Dendritic cell treated with granulocyte-macrophage colony-stimulating factor and Interleukin-4, amounts not matched to agents 40 ng/mL and 50 ng/mL, for 4 days (primary cell): ENCODE measurements at regions not wholly inside any gene's neighbourhood (a gene's known extent, or its start where the extent isn't known, plus 50 kb on each side); places are given as distances from the start of the nearest gene placed in this dataset.
"Not testable (repeated sequence)": the region's sequence is repeated elsewhere in the genome, so short reads cannot be mapped to it uniquely, and the experiment has no call there.

ENCODE experiments used
- H3K27ac Mint-ChIP-seq: one replicate; pipeline ENCODE4 v1.8.0; 2022; ENCODE audit warnings: mild to moderate bottlenecking, mixed read lengths
- H3K27me3 Mint-ChIP-seq: one replicate; pipeline ENCODE4 v1.8.0; 2022; ENCODE audit warnings: mild to moderate bottlenecking, mixed read lengths
- H3K36me3 Mint-ChIP-seq: one replicate; pipeline ENCODE4 v1.8.0; 2022; ENCODE audit warnings: low read depth, mixed read lengths
- H3K4me1 Mint-ChIP-seq: one replicate; pipeline ENCODE4 v1.8.0; 2022; ENCODE audit warnings: low read depth, mixed read lengths
- H3K4me3 Mint-ChIP-seq: one replicate; pipeline ENCODE4 v1.8.0; 2022; ENCODE audit warnings: mild to moderate bottlenecking, moderate library complexity, mixed read lengths
- H3K9me3 Mint-ChIP-seq: one replicate; pipeline ENCODE4 v1.8.0; 2022; ENCODE audit warnings: mixed read lengths
- intact Hi-C: fragments of 100-400 bp; cut with micrococcal nuclease; formaldehyde crosslinking; loops from one replicate; pipeline ENCODE4 v1.15.0; 2022

DNA sequence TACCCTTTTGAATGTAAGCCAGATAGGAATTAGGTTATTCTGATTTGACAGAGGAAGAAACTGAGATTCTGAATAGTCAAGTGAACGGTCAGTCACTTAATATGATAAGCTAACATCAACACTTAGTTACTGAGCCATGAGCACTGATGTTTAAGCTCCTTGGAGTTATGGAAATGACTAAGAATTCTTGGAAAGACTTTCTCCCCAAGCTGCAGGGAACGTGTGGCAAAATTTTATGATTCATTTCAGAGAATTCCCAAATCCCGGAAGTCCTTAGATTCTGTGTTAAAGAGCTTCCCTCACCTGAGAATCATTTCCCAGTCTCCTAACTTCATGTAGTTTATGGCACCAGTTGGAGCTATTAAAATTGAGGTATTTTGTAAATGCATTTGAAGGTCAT, 330.9 kb downstream of the XPNPEP1 start:
- Mint-ChIP-seq H3K4me1 (no peaks in the 10 kb centered on the region), H3K4me3 (no peak overlapping the region)

DNA sequence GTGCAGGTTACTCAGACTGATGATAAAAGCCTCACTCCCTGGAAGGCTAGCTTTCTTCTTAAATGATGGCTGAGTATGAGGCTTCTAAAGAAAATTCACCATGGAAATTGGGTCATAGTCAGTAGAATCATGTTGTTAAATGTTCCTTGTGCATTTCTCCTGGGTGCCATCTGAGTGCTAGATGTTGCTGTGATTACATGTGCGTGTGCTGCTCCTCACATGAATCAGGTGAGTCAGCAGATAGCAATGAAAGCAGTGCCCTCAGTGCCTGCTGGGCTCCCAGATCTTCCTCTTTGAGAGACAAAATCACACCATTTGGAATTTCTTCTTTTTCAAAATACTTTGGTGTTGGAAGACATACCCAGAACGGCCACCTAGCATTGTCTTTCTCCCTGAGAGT, 331.7 kb downstream of the XPNPEP1 start:
- intact Hi-C loops = no loop called here
- Mint-ChIP-seq H3K4me1 (no peaks in the 10 kb centered on the region), H3K36me3 (no peaks in the 10 kb centered on the region), H3K4me3 (no peak overlapping the region), H3K9me3 (peaks cover 27% of the 10 kb centered on the region), H3K27me3 (no peaks in the 10 kb centered on the region), H3K27ac (no peak overlapping the region)

More for the DNA sequence above, 330.9 kb downstream of the XPNPEP1 start:
- intact Hi-C loops = no loop called here
- H3K9me3 Mint-ChIP-seq = peaks cover 30% of the 10 kb centered on the region
- H3K27me3 Mint-ChIP-seq = no peaks in the 10 kb centered on the region
- H3K36me3 Mint-ChIP-seq = no peaks in the 10 kb centered on the region
- H3K27ac Mint-ChIP-seq = no peak overlapping the region

DNA sequence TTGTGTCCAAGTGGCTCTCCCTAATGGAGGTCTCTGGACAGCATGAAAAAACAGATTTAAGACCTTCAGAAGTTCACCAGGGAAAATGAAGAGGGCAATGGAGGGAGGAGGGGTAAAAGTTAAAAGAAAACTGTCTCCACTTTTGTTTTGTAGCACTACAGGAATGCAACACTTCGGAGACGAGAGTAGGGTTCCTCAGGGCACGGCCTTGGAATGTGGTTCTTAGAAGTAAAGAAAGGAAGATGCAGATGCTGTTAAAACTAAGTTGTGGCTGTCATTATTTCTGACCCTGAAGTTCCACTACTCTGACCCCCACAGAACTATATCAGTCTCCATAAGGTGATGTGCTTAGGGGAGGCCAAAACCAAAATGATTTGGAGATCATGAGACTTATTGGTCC, 335.1 kb downstream of the XPNPEP1 start:
- Mint-ChIP-seq H3K4me1 (no peaks in the 10 kb centered on the region), H3K27me3 (no peaks in the 10 kb centered on the region), H3K36me3 (no peaks in the 10 kb centered on the region), H3K9me3 (no peaks in the 10 kb centered on the region), H3K27ac (no peak overlapping the region), H3K4me3 (no peak overlapping the region)
- intact Hi-C loops = no loop called here

DNA sequence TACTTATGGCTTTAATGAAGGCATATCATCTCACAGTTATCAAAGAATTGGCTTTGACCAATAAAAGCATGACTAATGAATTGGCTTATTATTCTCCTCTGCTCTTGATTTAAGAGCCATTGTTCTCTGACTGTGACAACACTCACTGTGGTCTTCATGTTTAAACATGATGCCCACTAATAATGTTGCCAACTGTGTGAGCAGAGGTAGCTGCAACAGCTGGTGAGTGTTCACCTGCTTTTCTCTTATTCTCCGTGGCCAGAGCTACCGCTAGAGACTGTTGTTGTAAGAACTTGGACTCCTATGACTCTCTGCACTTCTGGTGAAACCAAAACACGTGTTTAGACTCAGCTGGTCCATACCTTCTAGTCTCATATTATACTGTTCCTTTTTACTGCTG, 335.9 kb downstream of the XPNPEP1 start:
- H3K4me3 Mint-ChIP-seq = no peak overlapping the region
- no peaks in the 10 kb centered on the region for H3K4me1 Mint-ChIP-seq
- H3K9me3 Mint-ChIP-seq = no peaks in the 10 kb centered on the region
- H3K27ac Mint-ChIP-seq = no peak overlapping the region
- intact Hi-C loops = no loop called here
- no peaks in the 10 kb centered on the region for H3K36me3 Mint-ChIP-seq
- no peaks in the 10 kb centered on the region for H3K27me3 Mint-ChIP-seq

DNA sequence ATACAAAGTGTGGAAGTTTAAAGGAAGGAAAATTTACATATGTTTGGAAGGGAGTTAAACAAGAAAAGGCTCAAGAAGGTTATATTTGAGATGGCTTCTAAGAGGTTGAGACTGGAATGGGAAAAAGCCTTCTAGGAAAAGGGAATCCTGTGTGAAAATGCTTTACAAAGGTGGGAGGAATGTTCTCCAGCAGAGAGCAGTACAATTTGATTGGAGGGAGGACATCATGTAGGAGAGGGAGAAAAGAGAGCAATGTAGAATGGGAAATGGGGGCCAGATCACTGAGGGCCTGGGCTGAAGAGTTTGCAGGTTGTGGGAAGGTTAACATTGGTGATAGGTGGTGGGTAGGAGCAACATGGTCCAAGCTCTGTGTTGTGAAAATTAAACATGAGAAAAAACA, 366.9 kb downstream of the XPNPEP1 start:
- H3K36me3 Mint-ChIP-seq = no peaks in the 10 kb centered on the region
- H3K9me3 Mint-ChIP-seq = peaks cover 17% of the 10 kb centered on the region
- intact Hi-C loops = no loop called here
- no peak overlapping the region for H3K27ac Mint-ChIP-seq
- H3K4me3 Mint-ChIP-seq = no peak overlapping the region
- H3K27me3 Mint-ChIP-seq = no peaks in the 10 kb centered on the region
- H3K4me1 Mint-ChIP-seq = no peaks in the 10 kb centered on the region

DNA sequence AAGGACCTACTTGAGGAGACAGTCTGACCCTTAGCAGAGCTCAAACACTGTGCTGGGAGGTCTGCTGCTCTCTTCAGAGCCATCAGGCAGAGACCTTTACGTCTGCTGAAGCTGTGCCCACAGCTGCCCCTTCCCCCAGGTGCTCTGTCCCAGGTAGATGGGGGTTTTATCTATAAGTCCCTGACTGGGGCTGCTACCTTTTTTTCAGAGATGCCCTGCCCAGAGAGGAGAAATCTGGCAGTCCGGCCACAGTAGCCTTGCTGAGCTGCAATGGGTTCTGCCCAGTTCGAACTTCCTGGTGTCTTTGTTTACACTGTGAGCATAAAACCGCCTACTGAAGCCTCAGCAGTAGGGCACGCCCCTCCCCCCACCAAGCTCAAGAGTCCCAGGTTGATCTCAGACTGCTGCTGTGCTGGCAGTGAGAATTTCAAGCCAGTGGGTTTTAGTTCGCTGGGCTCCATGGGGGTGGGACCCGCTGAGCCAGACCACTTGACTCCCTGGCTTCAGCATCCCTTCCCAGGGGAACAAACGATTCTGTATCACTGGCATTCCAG, 381.2 kb downstream of the XPNPEP1 start:
- H3K4me1 Mint-ChIP-seq, H3K27me3 Mint-ChIP-seq, H3K27ac Mint-ChIP-seq, H3K4me3 Mint-ChIP-seq, H3K36me3 Mint-ChIP-seq, intact Hi-C loops: not testable (repeated sequence)
- H3K9me3 Mint-ChIP-seq = peaks cover 58% of the 10 kb centered on the region

DNA sequence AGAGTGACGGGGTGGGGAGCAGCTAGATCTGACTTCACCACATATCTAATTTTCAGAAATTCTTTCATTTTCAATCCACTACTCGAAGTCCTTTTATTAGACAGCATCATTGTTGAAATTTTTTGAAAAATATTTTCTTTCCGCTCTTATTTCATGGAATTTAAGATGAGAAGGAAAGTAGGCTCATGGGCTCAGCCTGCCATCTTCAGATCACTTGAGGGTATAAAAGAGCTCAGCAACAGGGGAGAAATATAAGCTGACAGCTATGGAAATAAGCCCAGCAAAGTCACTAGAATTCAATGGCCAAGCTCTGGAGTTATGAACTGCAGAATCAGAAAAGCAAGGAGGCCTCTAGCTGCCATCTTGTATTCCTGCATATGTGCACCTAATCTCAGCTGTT, 389.1 kb downstream of the XPNPEP1 start:
- Mint-ChIP-seq H3K27ac (no peak overlapping the region), H3K27me3 (no peaks in the 10 kb centered on the region), H3K4me3 (no peak overlapping the region), H3K36me3 (no peaks in the 10 kb centered on the region), H3K4me1 (no peaks in the 10 kb centered on the region), H3K9me3 (peaks cover 63% of the 10 kb centered on the region)
- intact Hi-C loops = no loop called here

DNA sequence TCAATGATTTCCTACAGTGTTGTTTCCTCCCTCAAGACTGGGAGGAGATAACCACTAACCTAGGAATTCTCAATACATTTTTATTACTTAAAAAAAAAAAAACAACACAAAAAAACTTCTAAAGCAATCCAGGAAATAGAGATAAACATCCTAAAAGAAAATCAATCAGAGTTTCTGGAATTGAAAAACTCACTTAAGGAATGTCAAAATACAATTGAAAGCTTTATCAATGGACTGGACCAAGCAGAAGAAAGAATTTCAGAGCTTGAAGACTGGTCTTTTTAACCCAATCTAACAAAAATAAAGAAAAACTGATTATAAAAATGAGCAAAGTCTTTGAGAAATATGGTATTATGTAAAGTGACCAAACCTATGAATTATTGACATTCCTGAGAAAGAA, 394.1 kb downstream of the XPNPEP1 start:
- H3K9me3 Mint-ChIP-seq = peaks cover 63% of the 10 kb centered on the region
- intact Hi-C loops = no loop called here
- H3K36me3 Mint-ChIP-seq = no peaks in the 10 kb centered on the region
- no peaks in the 10 kb centered on the region for H3K4me1 Mint-ChIP-seq
- no peaks in the 10 kb centered on the region for H3K27me3 Mint-ChIP-seq
- no peak overlapping the region for H3K27ac Mint-ChIP-seq
- no peak overlapping the region for H3K4me3 Mint-ChIP-seq

DNA sequence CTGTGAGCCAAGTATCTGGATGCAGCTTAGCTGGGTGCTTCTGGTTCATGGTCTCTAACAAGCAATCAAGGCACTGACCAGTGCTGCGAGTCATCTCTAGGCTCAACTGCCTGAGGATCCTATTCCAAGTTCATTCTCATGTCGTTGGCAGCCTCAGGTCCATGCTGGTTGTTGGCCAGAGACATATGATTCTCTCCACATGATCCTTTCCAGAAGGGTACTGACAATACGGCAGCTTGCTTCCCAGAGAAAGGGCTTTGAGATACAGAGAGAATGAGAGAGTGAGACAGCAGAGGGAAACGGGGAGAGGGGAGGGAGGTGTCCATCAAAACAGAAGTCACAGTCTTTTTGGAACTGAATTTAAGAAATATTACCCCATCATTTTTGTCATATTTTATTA, 405.6 kb downstream of the XPNPEP1 start:
- Mint-ChIP-seq H3K9me3 (peaks cover 59% of the 10 kb centered on the region), H3K27me3 (no peaks in the 10 kb centered on the region), H3K27ac (no peak overlapping the region), H3K36me3 (no peaks in the 10 kb centered on the region), H3K4me3 (no peak overlapping the region), H3K4me1 (no peaks in the 10 kb centered on the region)
- intact Hi-C loops = no loop called here

DNA sequence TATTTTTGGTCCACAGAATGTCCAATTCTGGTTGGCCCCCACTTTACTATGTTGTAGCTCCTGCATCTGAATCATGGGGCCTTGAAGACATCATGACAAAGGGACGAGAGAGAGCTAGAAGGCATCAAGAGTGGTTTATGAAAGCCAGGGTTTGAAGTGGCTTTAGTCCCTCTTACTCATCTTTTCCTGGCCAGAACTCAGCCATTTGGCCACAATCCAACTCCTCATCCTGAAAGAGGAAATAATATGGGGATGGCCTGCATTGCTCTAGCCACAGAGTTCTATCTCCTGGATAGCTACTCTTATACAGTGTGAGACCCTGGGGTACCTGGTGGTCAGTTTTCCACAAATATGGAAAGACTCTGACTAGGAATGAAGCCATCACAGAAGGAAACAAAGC, 418.9 kb downstream of the XPNPEP1 start:
- Mint-ChIP-seq H3K9me3 (peaks cover 16% of the 10 kb centered on the region), H3K27me3 (no peaks in the 10 kb centered on the region), H3K36me3 (no peaks in the 10 kb centered on the region), H3K4me1 (no peaks in the 10 kb centered on the region), H3K4me3 (no peak overlapping the region), H3K27ac (no peak overlapping the region)
- intact Hi-C loops = no loop called here

DNA sequence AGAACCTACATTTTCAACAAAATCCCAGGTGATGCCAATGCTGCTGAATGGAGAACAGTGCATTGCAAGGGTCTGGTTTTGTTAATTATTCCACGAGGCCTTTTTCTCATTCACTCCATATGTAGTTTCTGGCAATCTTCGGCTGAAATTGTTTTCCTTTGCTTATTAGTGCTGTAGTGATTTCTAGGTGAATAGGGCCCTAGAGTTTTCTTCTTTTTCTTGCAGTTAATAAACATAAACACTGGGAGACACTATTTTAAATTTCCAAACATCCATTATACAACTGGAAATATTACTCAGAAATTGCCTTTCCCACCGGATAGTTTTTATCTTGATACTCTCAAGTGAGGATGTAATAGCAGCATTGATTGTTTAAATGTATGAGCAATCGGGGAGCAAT, 435.6 kb downstream of the XPNPEP1 start:
- intact Hi-C loops = no loop called here
- no peaks in the 10 kb centered on the region for H3K4me1 Mint-ChIP-seq
- no peak overlapping the region for H3K4me3 Mint-ChIP-seq
- peaks cover 14% of the 10 kb centered on the region for H3K9me3 Mint-ChIP-seq
- no peaks in the 10 kb centered on the region for H3K27me3 Mint-ChIP-seq
- H3K27ac Mint-ChIP-seq = no peak overlapping the region
- no peaks in the 10 kb centered on the region for H3K36me3 Mint-ChIP-seq

DNA sequence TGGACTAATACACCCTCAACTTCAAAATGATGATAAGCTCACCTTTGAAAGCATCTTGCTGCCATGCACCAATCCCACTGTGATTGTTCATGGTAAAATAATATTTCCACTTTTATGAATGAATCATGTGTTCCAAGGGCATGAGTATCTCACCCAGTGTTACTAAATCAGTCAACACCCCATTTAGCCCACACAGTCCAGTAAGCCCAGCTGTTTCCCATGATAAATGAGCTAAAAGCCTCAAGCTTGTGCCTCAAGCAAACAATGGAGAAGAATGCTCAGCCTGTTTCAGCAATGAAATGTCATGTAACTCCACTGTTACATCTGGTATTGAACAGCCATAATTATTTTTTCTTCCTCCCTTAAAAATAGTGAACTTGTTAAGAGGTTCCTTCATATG, 442.5 kb downstream of the XPNPEP1 start:
- Mint-ChIP-seq H3K4me1 (no peaks in the 10 kb centered on the region), H3K36me3 (no peaks in the 10 kb centered on the region), H3K9me3 (no peaks in the 10 kb centered on the region), H3K27me3 (no peaks in the 10 kb centered on the region), H3K4me3 (no peak overlapping the region), H3K27ac (no peak overlapping the region)
- intact Hi-C loops = no loop called here

DNA sequence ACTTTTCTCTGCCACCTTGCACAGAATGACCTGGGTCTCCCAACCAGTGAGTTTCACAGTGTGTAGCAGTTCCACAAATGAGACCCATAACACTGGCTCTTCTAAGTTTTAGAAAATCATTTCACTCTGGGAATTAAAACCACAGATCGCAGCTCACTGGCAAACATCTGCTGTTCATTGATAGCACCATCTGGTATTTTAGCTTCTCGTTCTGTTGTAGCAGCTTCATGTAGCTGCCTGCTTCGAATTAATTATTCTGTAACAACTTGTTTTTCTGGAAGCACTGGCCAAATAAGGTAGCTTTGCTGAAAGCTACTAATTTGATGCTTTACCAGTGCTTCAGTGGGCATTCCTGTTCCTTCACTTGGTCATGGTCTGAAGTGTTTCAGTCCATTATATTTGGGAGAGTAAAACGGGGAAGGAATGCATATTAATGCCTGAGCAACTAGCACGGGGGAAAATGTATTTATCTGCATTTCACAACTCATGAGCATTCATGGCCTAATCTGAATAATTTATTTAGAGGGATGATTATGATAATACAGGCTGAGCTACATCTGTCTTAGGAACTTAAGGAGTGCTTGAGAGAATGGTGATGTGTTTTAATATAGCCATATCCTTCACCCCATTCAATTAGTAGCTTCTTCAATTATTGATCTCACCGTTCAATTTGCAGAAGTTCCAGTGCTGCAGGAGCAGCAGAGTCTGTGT, 447.4 kb downstream of the XPNPEP1 start:
- H3K4me1 Mint-ChIP-seq = no peaks in the 10 kb centered on the region
- intact Hi-C loops = no loop called here
- H3K27ac Mint-ChIP-seq = no peak overlapping the region
- no peak overlapping the region for H3K4me3 Mint-ChIP-seq
- no peaks in the 10 kb centered on the region for H3K36me3 Mint-ChIP-seq
- H3K27me3 Mint-ChIP-seq = no peaks in the 10 kb centered on the region
- no peaks in the 10 kb centered on the region for H3K9me3 Mint-ChIP-seq

DNA sequence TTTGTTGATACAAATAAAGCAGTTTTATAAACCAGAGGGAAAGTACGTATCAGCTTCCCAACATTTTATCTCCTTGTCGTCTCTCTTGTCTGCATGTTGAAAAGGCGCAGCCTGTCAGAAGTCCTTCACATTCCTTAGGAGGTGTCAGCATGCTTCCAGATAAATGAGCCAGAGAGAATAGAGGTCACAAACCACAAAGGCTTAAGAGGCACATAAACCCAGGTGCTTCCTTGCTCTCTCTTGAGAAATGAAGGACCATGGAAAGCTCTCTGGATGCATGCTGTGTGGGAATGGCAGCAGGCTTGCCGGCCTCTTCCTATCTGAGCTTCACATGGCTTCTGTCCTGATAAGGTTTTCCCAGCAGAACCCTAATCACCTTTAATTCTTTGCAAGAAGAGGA, 448.5 kb downstream of the XPNPEP1 start:
- no peaks in the 10 kb centered on the region for H3K9me3 Mint-ChIP-seq
- intact Hi-C loops = no loop called here

DNA sequence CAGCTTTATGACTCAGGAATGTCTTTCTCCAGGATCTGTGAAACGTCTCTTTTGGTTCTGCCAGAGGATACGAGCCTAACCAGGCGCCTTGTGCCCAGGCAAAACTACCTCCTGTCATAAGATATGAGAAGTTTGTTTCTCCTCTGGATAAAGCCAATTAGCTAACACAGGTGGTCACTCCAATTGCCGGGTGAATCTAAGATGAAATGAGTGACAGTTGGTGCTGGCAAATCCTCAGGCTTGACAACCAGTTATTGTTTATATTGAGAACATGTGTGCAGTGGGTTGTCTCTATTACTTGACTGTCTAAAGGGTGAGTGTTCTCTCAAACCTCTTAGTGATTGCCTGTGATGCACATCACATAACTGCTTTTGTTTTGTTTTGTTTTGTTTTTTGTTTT, 449.1 kb downstream of the XPNPEP1 start:
- Mint-ChIP-seq H3K27me3 (no peaks in the 10 kb centered on the region), H3K4me1 (no peaks in the 10 kb centered on the region), H3K27ac (no peak overlapping the region), H3K4me3 (no peak overlapping the region), H3K9me3 (no peaks in the 10 kb centered on the region), H3K36me3 (no peaks in the 10 kb centered on the region)
- intact Hi-C loops = no loop called here

More for the DNA sequence above, 448.5 kb downstream of the XPNPEP1 start:
- H3K4me3 Mint-ChIP-seq = no peak overlapping the region
- H3K36me3 Mint-ChIP-seq = no peaks in the 10 kb centered on the region
- no peaks in the 10 kb centered on the region for H3K4me1 Mint-ChIP-seq
- no peak overlapping the region for H3K27ac Mint-ChIP-seq
- H3K27me3 Mint-ChIP-seq = no peaks in the 10 kb centered on the region
